ENCODE measurements at regions not wholly inside any gene's neighbourhood (a gene's known extent, or its start where the extent isn't known, plus 50 kb on each side); places are given as distances from the start of the nearest gene placed in this dataset.
"Not testable (repeated sequence)": the region's sequence is repeated elsewhere in the genome, so short reads cannot be mapped to it uniquely, and the experiment has no call there.

- not testable (repeated sequence) for TF ChIP-seq CTCF (IDR thresholded peaks at IDR 0.05; ENCODE audit: poor library complexity, severe bottlenecking); EP300 (conservative IDR thresholded peaks at IDR 0.05; ENCODE audit: poor library complexity, severe bottlenecking)
Observed at GRCh38 chr14:97808541-97808940, 1011.4 kb downstream of the VRK1 start.

Measured in neural cell (in vitro differentiated cells).